Pancreas (tissue), 10 donors: ENCODE measurements at regions not wholly inside any gene's neighbourhood (a gene's known extent, or its start where the extent isn't known, plus 50 kb on each side); places are given as distances from the start of the nearest gene placed in this dataset.

Experiments used
- ATAC-seq, 4 donors: fragments of 200-7000 bp; cut with Tn5 transposase; one replicate each; pipeline versions ENCODE4 v1.8.0 to v1.9.1; 2020; ENCODE audit warnings: mild to moderate bottlenecking in 4 of 4, moderate library complexity in 4 of 4
- DNase-seq, 6 donors: peaks; one replicate each; pipeline ENCODE4 v3.0.0-alpha.2; 2020
- FAIRE-seq: peaks from 2 replicates; lab custom pipeline; 2012; peaks lifted over from hg19 to GRCh38; lab: Jason Lieb, UNC
- H3K27ac ChIP-seq, 4 donors: fragments of 200-600 bp; sonication (generic); 1 replicate in 3 of 4; 2 replicates in 1 of 4; pipeline versions ENCODE4 v1.5.0 to v1.8.0; 2020
- H3K27me3 ChIP-seq, 4 donors: fragments of 200-600 bp; one replicate each; pipeline ENCODE4 v1.8.0; 2021
- H3K36me3 ChIP-seq, 3 donors: fragments of 200-600 bp; sonication (generic) in 1 of 3; one replicate each; pipeline versions ENCODE4 v1.5.0 to v1.8.0; 2020 to 2021
- H3K4me1 ChIP-seq, 3 donors: fragments of 200-600 bp; one replicate each; pipeline ENCODE4 v1.8.0; 2021
- H3K4me3 ChIP-seq, 4 donors: fragments of 200-600 bp; sonication (generic) in 2 of 4; one replicate each; pipeline versions ENCODE4 v1.5.0 to v1.8.0; 2020 to 2021
- H3K9me3 ChIP-seq, 4 donors: fragments of 200-600 bp; one replicate each; pipeline ENCODE4 v1.8.0; 2021
- WGBS, 2 donors: extraction: QIAGEN DNeasy Blood & Tissue Kit; methylation state at CpG; one replicate each; pipeline ENCODE4 v1.1.7; 2013; 5-methylcytosine and 5-hydroxymethylcytosine counted together
- intact Hi-C, 3 donors: fragments of 100-400 bp; cut with DNase I; formaldehyde crosslinking; loops; one replicate each; pipeline versions ENCODE4 v1.11.1 to v1.14.2; 2022
- TF ChIP-seq, protein P1 (sequence below), 4 donors: fragments of 200-600 bp; sonication (generic) in 3 of 4; IDR thresholded peaks; one replicate each; pipeline versions ENCODE4 v1.5.0 to v1.8.0; 2021; ENCODE audit warnings: antibody characterized with exemption in 4 of 4
- donor health status: healthy with polysubstance abuse.
- donor health status: DM: no; HTN: no; CAD: no; lungs with moderate emphysema.
- donor health status: DM: no; HTN: no; CAD: no.
- donor health status: control.
- donor health status: control.
- donor health status: Bipolar disorder and iron deficiency.
- donor health status: DM: yes; HTN: yes; CAD: no.
- donor health status: DM: no; HTN: no; CAD: no.
- donor health status: DM: no; HTN: no; CAD: no.
- donor health status: DM: yes; HTN: yes; CAD: no.

GRCh38 chr9:135216791-135217441 is 129.4 kb downstream of the OLFM1 start:
- intact Hi-C loops = no loop called here
- WGBS, 2 donors = 42 to 52% methylated on average over 22 of the region's 22 CpGs

DNA sequence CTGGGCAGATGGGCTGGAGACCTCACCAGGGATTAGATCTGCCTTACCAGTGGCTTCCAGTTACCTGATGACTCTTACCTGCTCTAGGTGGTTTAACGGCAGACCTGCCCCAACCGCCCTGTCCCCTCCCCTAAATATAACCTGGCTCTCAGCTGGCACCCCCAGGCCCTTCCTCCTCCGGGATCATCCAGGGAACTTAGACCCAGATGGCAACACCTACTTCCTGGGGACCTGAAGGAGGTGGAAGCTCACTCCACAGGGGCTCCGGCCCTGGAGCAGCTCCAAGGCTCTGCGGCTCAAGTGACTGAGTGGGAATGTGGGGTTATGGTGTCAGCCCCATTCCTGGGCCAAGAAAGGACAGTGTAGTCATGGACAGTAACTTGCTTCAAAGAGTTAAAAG is 130.4 kb downstream of the OLFM1 start:
- Histone ChIP-seq H3K4me3 (no peak overlapping the region), H3K27ac (no peak overlapping the region), H3K9me3 (no peaks in the 10 kb centered on the region), H3K27me3 (no peaks in the 10 kb centered on the region), H3K36me3 (no peaks in the 10 kb centered on the region), H3K4me1 (peaks cover 16 to 29% (median 20%) of the 10 kb centered on the region in 3 donors)
- WGBS, 2 donors = 87 to 93% methylated on average over 5 of the region's 5 CpGs
- FAIRE-seq = no peak
- peak in 3 of 6 donors; percentile 13 to 40 (median 30) for DNase-seq
- TF ChIP-seq, protein P1, sequence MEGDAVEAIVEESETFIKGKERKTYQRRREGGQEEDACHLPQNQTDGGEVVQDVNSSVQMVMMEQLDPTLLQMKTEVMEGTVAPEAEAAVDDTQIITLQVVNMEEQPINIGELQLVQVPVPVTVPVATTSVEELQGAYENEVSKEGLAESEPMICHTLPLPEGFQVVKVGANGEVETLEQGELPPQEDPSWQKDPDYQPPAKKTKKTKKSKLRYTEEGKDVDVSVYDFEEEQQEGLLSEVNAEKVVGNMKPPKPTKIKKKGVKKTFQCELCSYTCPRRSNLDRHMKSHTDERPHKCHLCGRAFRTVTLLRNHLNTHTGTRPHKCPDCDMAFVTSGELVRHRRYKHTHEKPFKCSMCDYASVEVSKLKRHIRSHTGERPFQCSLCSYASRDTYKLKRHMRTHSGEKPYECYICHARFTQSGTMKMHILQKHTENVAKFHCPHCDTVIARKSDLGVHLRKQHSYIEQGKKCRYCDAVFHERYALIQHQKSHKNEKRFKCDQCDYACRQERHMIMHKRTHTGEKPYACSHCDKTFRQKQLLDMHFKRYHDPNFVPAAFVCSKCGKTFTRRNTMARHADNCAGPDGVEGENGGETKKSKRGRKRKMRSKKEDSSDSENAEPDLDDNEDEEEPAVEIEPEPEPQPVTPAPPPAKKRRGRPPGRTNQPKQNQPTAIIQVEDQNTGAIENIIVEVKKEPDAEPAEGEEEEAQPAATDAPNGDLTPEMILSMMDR (IDR thresholded peaks at IDR 0.05) = no peak
- intact Hi-C loops = no loop called here
- no peak for ATAC-seq

More at GRCh38 chr9:135216791-135217441, 129.4 kb downstream of the OLFM1 start:
- H3K27me3 ChIP-seq = no peaks in the 10 kb centered on the region
- H3K36me3 ChIP-seq = no peaks in the 10 kb centered on the region
- H3K27ac ChIP-seq = peak overlapping the region; percentile 11 to 60 (median 40)
- H3K4me3 ChIP-seq = no peak overlapping the region
- H3K4me1 ChIP-seq = peaks cover 16 to 29% (median 20%) of the 10 kb centered on the region in 3 donors
- TF ChIP-seq, protein P1 (IDR thresholded peaks at IDR 0.05) = no peak
- ATAC-seq (peak; percentile 54 to 75 (median 64)), FAIRE-seq (no peak), DNase-seq (peak in 5 of 6 donors; percentile 28 to 68 (median 56))
- no peaks in the 10 kb centered on the region for H3K9me3 ChIP-seq

DNA sequence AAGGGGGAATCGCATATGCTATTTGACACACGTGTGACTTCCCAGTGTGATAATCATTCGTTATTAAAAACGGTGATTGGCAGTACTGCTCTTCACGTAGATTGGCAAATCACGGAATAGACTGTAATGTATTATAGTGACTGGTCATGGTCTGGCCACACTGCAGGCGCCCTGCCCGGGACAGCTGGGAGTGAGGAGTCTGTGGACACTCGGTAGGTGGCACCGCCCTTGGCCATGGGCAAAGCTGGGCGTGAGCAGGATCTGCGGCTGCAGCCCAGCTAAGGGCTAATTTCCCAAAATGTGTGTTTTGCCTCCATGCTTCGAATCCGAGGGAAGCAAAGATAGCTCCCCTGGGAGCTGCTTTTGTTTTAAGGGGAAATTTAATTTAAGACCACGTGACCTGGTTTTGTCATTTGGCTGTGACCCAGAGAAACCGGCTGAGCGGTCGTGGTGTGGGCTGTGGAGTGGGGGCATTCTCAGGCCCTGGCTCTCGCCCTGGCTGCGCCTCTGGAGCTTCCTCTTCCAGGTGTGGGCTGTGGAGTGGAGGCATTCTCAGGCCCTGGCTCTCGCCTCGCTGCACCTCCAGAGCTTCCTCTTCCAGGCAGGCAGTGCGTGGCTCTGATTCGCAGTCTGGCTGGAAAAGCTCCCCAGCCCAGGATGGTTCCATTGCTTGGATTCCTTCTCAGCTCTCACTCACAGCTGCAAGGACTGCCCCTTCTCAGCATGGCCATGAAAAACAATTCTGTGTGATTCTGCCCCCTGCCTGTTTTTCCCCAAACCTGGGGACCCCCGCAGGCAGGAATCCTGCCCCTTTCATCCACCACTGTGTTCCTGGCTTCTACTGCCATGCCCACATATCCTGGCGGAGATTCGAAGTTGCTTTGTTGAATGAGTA is 131.1 kb downstream of the OLFM1 start:
- ATAC-seq (no peak), FAIRE-seq (no peak), DNase-seq (peak in 3 of 6 donors; percentile 12 to 60 (median 47))
- no peaks in the 10 kb centered on the region for H3K36me3 ChIP-seq
- H3K27ac ChIP-seq = no peak overlapping the region
- intact Hi-C loops = no loop called here
- 55 to 57% methylated on average over 27 of the region's 27 CpGs for WGBS, 2 donors
- H3K9me3 ChIP-seq = no peaks in the 10 kb centered on the region
- peaks cover 16 to 29% (median 20%) of the 10 kb centered on the region in 3 donors for H3K4me1 ChIP-seq
- TF ChIP-seq, protein P1 (IDR thresholded peaks at IDR 0.05) = no peak
- no peak overlapping the region for H3K4me3 ChIP-seq
- H3K27me3 ChIP-seq = no peaks in the 10 kb centered on the region

- intact Hi-C loops = no loop called here
- no peak overlapping the region for H3K27ac ChIP-seq
- H3K4me1 ChIP-seq = peaks cover 23 to 34% (median 23%) of the 10 kb centered on the region in 3 donors
- H3K9me3 ChIP-seq = no peaks in the 10 kb centered on the region
- no peaks in the 10 kb centered on the region for H3K36me3 ChIP-seq
- H3K27me3 ChIP-seq = no peaks in the 10 kb centered on the region
- FAIRE-seq = no peak
- TF ChIP-seq, protein P1 (IDR thresholded peaks at IDR 0.05) = no peak
- no peak overlapping the region for H3K4me3 ChIP-seq
- peak in 3 of 6 donors; percentile 9 to 50 (median 30) for DNase-seq
- ATAC-seq = no peak
- WGBS, 2 donors = 91% methylated on average over 20 to 21 of the region's 21 CpGs
Measured at GRCh38 chr9:135219676-135220600, 132.5 kb downstream of the OLFM1 start.
